HEK293 (cell line): ENCODE measurements at regions not wholly inside any gene's neighbourhood (a gene's known extent, or its start where the extent isn't known, plus 50 kb on each side); places are given as distances from the start of the nearest gene placed in this dataset.

ENCODE experiments used
- OVOL3 ChIP-seq: fragments of 450-650 bp; formaldehyde crosslinking; IDR thresholded peaks from 2 replicates; pipeline ENCODE4 v1.5.1; 2016; ENCODE audit warnings: missing biosample characterization, missing genetic modification characterization
- SCRT2 ChIP-seq: fragments of 450-650 bp; formaldehyde crosslinking; IDR thresholded peaks from 2 replicates; pipeline ENCODE4 v1.5.1; 2016; ENCODE audit warnings: missing biosample characterization, missing genetic modification characterization
- SP3 ChIP-seq: fragments of 450-650 bp; formaldehyde crosslinking; IDR thresholded peaks from 2 replicates; pipeline ENCODE4 v1.5.1; 2016; ENCODE audit warnings: missing biosample characterization, missing genetic modification characterization
- ZNF274 ChIP-seq, 2 experiments: fragments of 200-500 bp in 1 of 2; fragments of 450-650 bp in 1 of 2; sonication (Bioruptor generic) in 1 of 2; formaldehyde crosslinking in 1 of 2; IDR thresholded peaks; 2 replicates each; pipeline versions ENCODE4 v1.5.1 to v1.6.1; 2014 to 2016; ENCODE audit warnings: borderline replicate concordance in 1 of 2, inconsistent platforms in 1 of 2, low read length in 1 of 2, missing biosample characterization in 1 of 2, missing genetic modification characterization in 1 of 2
- ZNF626 ChIP-seq: fragments of 450-650 bp; sonication (Bioruptor Pico); formaldehyde crosslinking; IDR thresholded peaks from 2 replicates; pipeline ENCODE4 v1.5.1; 2018; ENCODE audit warnings: missing biosample characterization, missing genetic modification characterization, inconsistent platforms
- ZNF792 ChIP-seq: fragments of 450-650 bp; formaldehyde crosslinking; IDR thresholded peaks from 2 replicates; pipeline ENCODE4 v1.5.1; 2016; ENCODE audit warnings: missing biosample characterization, missing genetic modification characterization

GRCh38 chr5:20248118-20248517, 260.1 kb upstream of the CDH18 start:
- TF ChIP-seq SCRT2 (tag by site-specific recombination) (no peak), SP3 (tag by site-specific recombination) (no peak), ZNF274 (IDR thresholded peaks at IDR 0.05; ENCODE audit: low read length) (no peak), ZNF274 (tag by site-specific recombination; IDR thresholded peaks at IDR 0.05; ENCODE audit: borderline replicate concordance) (no peak), ZNF792 (no peak), OVOL3 (no peak), ZNF626 (tag by site-specific recombination) (no peak)
